ENCODE measurements at regions not wholly inside any gene's neighbourhood (a gene's known extent, or its start where the extent isn't known, plus 50 kb on each side); places are given as distances from the start of the nearest gene placed in this dataset.
"Not testable (repeated sequence)": the region's sequence is repeated elsewhere in the genome, so short reads cannot be mapped to it uniquely, and the experiment has no call there.

GRCh38 chr18:6498289-6498856 lies 83.7 kb upstream of the L3MBTL4 start:
- peaks cover 7% of the 10 kb centered on the region for H3K9me3 Mint-ChIP-seq
- no peak for ATAC-seq (ENCODE audit: low read depth)

DNA sequence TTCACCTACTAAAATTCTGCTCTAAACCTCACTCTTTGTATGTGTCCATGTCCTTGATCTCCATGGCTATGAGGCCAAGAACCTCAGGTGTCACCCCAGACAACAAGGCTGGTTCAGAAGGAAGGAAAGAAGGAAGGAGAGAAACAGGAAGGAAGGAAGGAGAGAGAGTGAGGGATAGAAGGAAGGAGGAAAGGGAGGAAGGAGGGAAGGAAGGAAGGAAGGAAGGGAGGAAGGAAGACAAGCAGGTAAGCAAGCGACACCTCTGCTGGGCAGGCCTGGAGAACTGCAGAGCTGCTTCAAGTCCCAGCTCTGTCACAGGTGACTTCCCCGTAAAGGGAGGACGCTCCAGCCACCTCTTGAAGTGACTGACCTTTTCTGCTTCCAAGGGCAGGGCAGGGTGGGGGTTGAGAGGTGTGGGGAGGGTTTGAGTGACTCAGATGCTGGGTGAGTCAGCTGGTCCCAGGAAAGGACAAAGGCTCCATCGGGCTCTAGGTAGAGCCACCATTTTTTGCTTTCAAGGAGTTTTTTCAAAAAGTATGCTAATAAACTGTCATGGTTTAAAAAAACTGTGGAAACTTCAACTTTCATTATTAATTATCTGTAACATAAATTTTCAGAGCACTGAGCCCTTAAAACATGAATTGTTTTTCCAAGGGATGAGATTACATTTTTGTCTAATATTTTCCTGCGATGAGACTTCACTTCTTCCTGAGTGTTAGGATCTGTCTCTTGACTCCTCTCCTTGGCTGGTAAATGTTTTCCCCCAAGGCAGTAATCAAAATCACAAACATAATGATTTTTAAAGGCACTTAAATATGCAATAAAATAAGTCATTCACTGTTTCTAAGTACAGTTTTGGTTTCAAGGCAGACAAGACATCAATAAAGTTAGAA lies 90.1 kb upstream of the L3MBTL4 start:
- no peak overlapping the region for H3K27ac Mint-ChIP-seq

More at GRCh38 chr18:6498289-6498856, 83.7 kb upstream of the L3MBTL4 start:
- no peaks in the 10 kb centered on the region for H3K4me1 Mint-ChIP-seq
- no peak overlapping the region for H3K4me3 Mint-ChIP-seq
- H3K27ac Mint-ChIP-seq = no peak overlapping the region
- DNase-seq (ENCODE audit: low spot score in 2 of 2) = no peak
- no peaks in the 10 kb centered on the region for H3K36me3 Mint-ChIP-seq
- H3K27me3 Mint-ChIP-seq = peaks cover 2% of the 10 kb centered on the region

GRCh38 chr18:6505498-6505875 lies 90.8 kb upstream of the L3MBTL4 start:
- Mint-ChIP-seq H3K9me3 (peaks cover 14% of the 10 kb centered on the region), H3K27ac (no peak overlapping the region), H3K4me3 (no peak overlapping the region), H3K36me3 (no peaks in the 10 kb centered on the region), H3K27me3 (peaks cover 4% of the 10 kb centered on the region), H3K4me1 (peaks cover 2% of the 10 kb centered on the region)
- DNase-seq (ENCODE audit: low spot score in 2 of 2) = no peak
- no peak for ATAC-seq (ENCODE audit: low read depth)

More for the DNA sequence above, 90.1 kb upstream of the L3MBTL4 start:
- H3K9me3 Mint-ChIP-seq = peaks cover 14% of the 10 kb centered on the region
- no peak for DNase-seq (ENCODE audit: low spot score in 2 of 2)
- no peaks in the 10 kb centered on the region for H3K36me3 Mint-ChIP-seq
- H3K4me3 Mint-ChIP-seq = no peak overlapping the region
- H3K4me1 Mint-ChIP-seq = peaks cover 2% of the 10 kb centered on the region
- no peak for ATAC-seq (ENCODE audit: low read depth)
- peaks cover 4% of the 10 kb centered on the region for H3K27me3 Mint-ChIP-seq

DNA sequence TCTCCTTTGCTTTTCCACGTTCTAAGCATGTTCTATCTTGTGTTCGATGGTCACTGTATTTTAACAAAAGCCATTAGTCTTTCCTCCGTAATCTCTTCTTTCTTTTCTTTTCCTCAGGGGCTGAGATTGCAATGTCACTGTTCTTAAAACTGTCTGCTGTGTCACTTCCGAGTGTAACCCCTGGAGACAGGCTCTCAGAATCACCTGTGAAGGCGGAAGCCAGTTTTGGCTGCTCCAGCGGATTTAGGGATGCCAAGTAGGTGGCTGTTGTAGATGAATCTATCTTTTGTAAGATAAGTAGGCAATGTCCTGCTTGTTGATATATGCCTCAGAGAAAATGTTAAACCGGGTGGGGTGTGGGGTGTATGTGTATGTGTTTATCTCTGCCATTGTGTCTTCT lies 94.7 kb upstream of the L3MBTL4 start:
- Mint-ChIP-seq H3K9me3 (peaks cover 7% of the 10 kb centered on the region), H3K4me1 (peaks cover 2% of the 10 kb centered on the region), H3K4me3 (no peak overlapping the region), H3K27me3 (peaks cover 2% of the 10 kb centered on the region), H3K36me3 (no peaks in the 10 kb centered on the region), H3K27ac (no peak overlapping the region)
- ATAC-seq (ENCODE audit: low read depth) = no peak
- no peak for DNase-seq (ENCODE audit: low spot score in 2 of 2)

- Mint-ChIP-seq H3K36me3 (no peaks in the 10 kb centered on the region), H3K4me1 (no peaks in the 10 kb centered on the region), H3K27me3 (no peaks in the 10 kb centered on the region), H3K4me3 (no peak overlapping the region), H3K9me3 (peaks cover 4% of the 10 kb centered on the region), H3K27ac (no peak overlapping the region)
- ATAC-seq (ENCODE audit: low read depth) (no peak), DNase-seq (ENCODE audit: low spot score in 2 of 2) (no peak)
Measured at GRCh38 chr18:6509832-6510231, 95.1 kb upstream of the L3MBTL4 start.

DNA sequence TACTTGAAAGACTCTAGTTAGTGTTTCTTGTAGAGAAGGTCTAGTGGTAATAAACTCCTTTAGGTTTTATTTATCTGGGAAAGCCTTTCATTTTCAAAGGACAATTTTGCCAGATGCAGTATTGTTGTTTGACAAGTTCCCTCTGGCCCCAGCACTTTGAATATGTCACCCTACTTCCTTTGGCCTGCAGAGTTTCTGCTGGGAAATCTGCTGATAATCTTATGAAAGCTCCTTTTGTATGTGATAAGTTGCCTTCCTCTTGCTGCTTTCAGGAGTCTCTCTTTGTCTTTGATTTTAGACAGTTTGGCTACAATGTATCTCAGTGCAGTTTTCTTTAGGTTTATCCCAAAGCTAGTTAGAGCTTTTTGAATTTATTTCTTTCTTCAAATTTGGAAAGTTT lies 106.2 kb upstream of the L3MBTL4 start:
- Mint-ChIP-seq H3K27ac (no peak overlapping the region), H3K27me3 (peaks cover 2% of the 10 kb centered on the region)

GRCh38 chr18:6521803-6522418 lies 107.2 kb upstream of the L3MBTL4 start:
- Mint-ChIP-seq H3K4me3 (no peak overlapping the region), H3K27ac (no peak overlapping the region), H3K27me3 (peaks cover 2% of the 10 kb centered on the region), H3K36me3 (no peaks in the 10 kb centered on the region), H3K4me1 (no peaks in the 10 kb centered on the region), H3K9me3 (peaks cover 6% of the 10 kb centered on the region)
- ATAC-seq (ENCODE audit: low read depth) (no peak), DNase-seq (ENCODE audit: low spot score in 2 of 2) (no peak)

More for the DNA sequence above, 106.2 kb upstream of the L3MBTL4 start:
- Mint-ChIP-seq H3K4me1 (no peaks in the 10 kb centered on the region), H3K9me3 (peaks cover 8% of the 10 kb centered on the region), H3K4me3 (no peak overlapping the region), H3K36me3 (no peaks in the 10 kb centered on the region)
- DNase-seq (ENCODE audit: low spot score in 2 of 2) (no peak), ATAC-seq (ENCODE audit: low read depth) (no peak)

- ATAC-seq (ENCODE audit: low read depth) (no peak), DNase-seq (ENCODE audit: low spot score in 2 of 2) (no peak)
- H3K9me3 Mint-ChIP-seq = peaks cover 3% of the 10 kb centered on the region
- H3K36me3 Mint-ChIP-seq = no peaks in the 10 kb centered on the region
- no peaks in the 10 kb centered on the region for H3K4me1 Mint-ChIP-seq
- no peak overlapping the region for H3K4me3 Mint-ChIP-seq
- H3K27ac Mint-ChIP-seq = no peak overlapping the region
- peaks cover 2% of the 10 kb centered on the region for H3K27me3 Mint-ChIP-seq
Measured at GRCh38 chr18:6525604-6526003, 110.9 kb upstream of the L3MBTL4 start.

DNA sequence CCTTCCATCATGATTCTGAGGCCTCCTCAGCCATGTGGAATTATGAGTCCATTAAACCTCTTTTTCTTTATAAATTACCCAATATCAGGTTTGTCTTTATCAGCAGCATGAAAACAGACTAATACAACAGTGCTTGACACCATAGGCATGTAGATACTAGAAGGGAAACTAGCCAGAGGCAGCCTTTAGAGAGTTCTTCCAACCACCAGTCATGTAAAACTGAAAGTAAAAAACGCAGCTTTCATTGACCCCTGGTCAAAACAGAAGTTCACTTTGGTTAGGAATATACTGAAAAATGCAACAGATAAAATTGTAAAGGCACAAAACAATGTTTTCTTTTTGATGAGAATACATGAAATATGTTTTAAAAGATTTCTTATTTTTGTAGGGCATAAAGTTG lies 122.8 kb upstream of the L3MBTL4 start:
- no peak overlapping the region for H3K4me3 Mint-ChIP-seq
- ATAC-seq (ENCODE audit: low read depth) (no peak), DNase-seq (ENCODE audit: low spot score in 2 of 2) (no peak)
- peaks cover 5% of the 10 kb centered on the region for H3K9me3 Mint-ChIP-seq
- no peaks in the 10 kb centered on the region for H3K27me3 Mint-ChIP-seq
- H3K27ac Mint-ChIP-seq = no peak overlapping the region
- no peaks in the 10 kb centered on the region for H3K4me1 Mint-ChIP-seq
- H3K36me3 Mint-ChIP-seq = no peaks in the 10 kb centered on the region

GRCh38 chr18:6541131-6541679 lies 126.5 kb upstream of the L3MBTL4 start:
- H3K36me3 Mint-ChIP-seq; H3K27me3 Mint-ChIP-seq; H3K4me1 Mint-ChIP-seq; ATAC-seq (ENCODE audit: low read depth); H3K27ac Mint-ChIP-seq; H3K9me3 Mint-ChIP-seq; DNase-seq (ENCODE audit: low spot score in 2 of 2); H3K4me3 Mint-ChIP-seq: not testable (repeated sequence)

DNA sequence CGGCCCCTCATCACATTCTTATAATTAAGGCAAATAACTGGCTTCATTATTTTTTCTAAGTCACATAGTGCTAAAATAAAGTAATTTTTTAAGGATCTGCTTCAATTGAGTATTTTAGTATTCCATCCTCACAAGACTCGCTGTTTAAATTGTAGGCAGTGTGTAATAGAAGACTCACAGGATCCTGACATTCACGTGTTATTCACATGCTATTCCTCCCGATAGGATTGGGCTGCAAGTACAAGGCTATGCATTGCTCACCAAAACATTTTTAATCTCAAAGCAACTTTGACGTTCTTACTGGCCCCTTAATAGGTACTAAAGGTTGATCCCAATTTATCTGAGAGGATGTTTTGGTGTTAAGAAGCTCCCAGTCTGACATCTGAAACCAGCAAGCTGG lies 127.6 kb upstream of the L3MBTL4 start:
- H3K27ac Mint-ChIP-seq = no peak overlapping the region
- no peak overlapping the region for H3K4me3 Mint-ChIP-seq
- H3K4me1 Mint-ChIP-seq = no peaks in the 10 kb centered on the region
- H3K27me3 Mint-ChIP-seq = no peaks in the 10 kb centered on the region
- peaks cover 3% of the 10 kb centered on the region for H3K9me3 Mint-ChIP-seq
- DNase-seq (ENCODE audit: low spot score in 2 of 2) (no peak), ATAC-seq (ENCODE audit: low read depth) (no peak)
- no peaks in the 10 kb centered on the region for H3K36me3 Mint-ChIP-seq

- no peak overlapping the region for H3K4me3 Mint-ChIP-seq
- H3K9me3 Mint-ChIP-seq = peaks cover 5% of the 10 kb centered on the region
- no peak overlapping the region for H3K27ac Mint-ChIP-seq
- no peaks in the 10 kb centered on the region for H3K4me1 Mint-ChIP-seq
- DNase-seq (ENCODE audit: low spot score in 2 of 2) = no peak
- no peak for ATAC-seq (ENCODE audit: low read depth)
- no peaks in the 10 kb centered on the region for H3K36me3 Mint-ChIP-seq
- no peaks in the 10 kb centered on the region for H3K27me3 Mint-ChIP-seq
Measured at GRCh38 chr18:6543330-6543908, 128.7 kb upstream of the L3MBTL4 start.

- Mint-ChIP-seq H3K9me3 (peaks cover 3% of the 10 kb centered on the region), H3K36me3 (no peaks in the 10 kb centered on the region), H3K27me3 (no peaks in the 10 kb centered on the region), H3K27ac (no peak overlapping the region), H3K4me3 (no peak overlapping the region), H3K4me1 (no peaks in the 10 kb centered on the region)
- ATAC-seq (ENCODE audit: low read depth) = no peak
- no peak for DNase-seq (ENCODE audit: low spot score in 2 of 2)
Measured at GRCh38 chr18:6546229-6546628, 131.5 kb upstream of the L3MBTL4 start.

- Mint-ChIP-seq H3K4me3 (no peak overlapping the region), H3K36me3 (no peaks in the 10 kb centered on the region), H3K27me3 (no peaks in the 10 kb centered on the region), H3K9me3 (peaks cover 3% of the 10 kb centered on the region), H3K4me1 (no peaks in the 10 kb centered on the region), H3K27ac (no peak overlapping the region)
- no peak for ATAC-seq (ENCODE audit: low read depth)
- no peak for DNase-seq (ENCODE audit: low spot score in 2 of 2)
Measured at GRCh38 chr18:6547476-6547875, 132.8 kb upstream of the L3MBTL4 start.

All from memory B cell (primary cell).